Thoracic aorta (tissue), 2 donors: ENCODE measurements at regions not wholly inside any gene's neighbourhood (a gene's known extent, or its start where the extent isn't known, plus 50 kb on each side); places are given as distances from the start of the nearest gene placed in this dataset.
"Not testable (repeated sequence)": the region's sequence is repeated elsewhere in the genome, so short reads cannot be mapped to it uniquely, and the experiment has no call there.

ENCODE experiments used
- ATAC-seq: fragments of 150-250 bp; one replicate; pipeline ENCODE4 v1.8.0; 2017; ENCODE audit warnings: low read depth; ENCODE audit not compliant: insufficient number of reproducible peaks, low FRiP score
- DNase-seq: peaks from one replicate; pipeline ENCODE4 v3.0.0-alpha.2; 2020; ENCODE audit warnings: low spot score
- H3K27ac ChIP-seq, 2 donors: fragments of 200-600 bp; sonication (generic); 1 replicate in 1 of 2; 2 replicates in 1 of 2; pipeline ENCODE4 v1.5.1; 2016; ENCODE audit warnings: mild to moderate bottlenecking in 2 of 2, moderate library complexity in 2 of 2
- H3K27me3 ChIP-seq: fragments of 200-600 bp; sonication (generic); replicated peaks from 2 replicates; pipeline ENCODE4 v1.6.0; 2016; ENCODE audit warnings: mild to moderate bottlenecking; ENCODE audit not compliant: insufficient read depth
- H3K36me3 ChIP-seq: fragments of 200-600 bp; sonication (generic); one replicate; pipeline ENCODE4 v1.5.1; 2016
- H3K4me1 ChIP-seq, 2 donors: fragments of 200-600 bp; sonication (generic); 1 replicate in 1 of 2; 2 replicates in 1 of 2; pipeline versions ENCODE4 v1.5.1 to v1.6.0; 2016; ENCODE audit warnings: low read depth in 2 of 2, mild to moderate bottlenecking in 1 of 2; ENCODE audit not compliant: control insufficient read depth in 1 of 2
- H3K4me3 ChIP-seq: fragments of 200-600 bp; sonication (generic); 2 replicates; pipeline ENCODE4 v1.5.1; 2016; ENCODE audit warnings: mild to moderate bottlenecking
- H3K9me3 ChIP-seq: fragments of 200-600 bp; sonication (generic); 2 replicates; pipeline ENCODE4 v1.5.1; 2016
- TF ChIP-seq, protein P1 (sequence below): fragments of 200-600 bp; sonication (generic); IDR thresholded peaks from one replicate; pipeline ENCODE4 v1.5.1; 2019; ENCODE audit warnings: antibody characterized with exemption

DNA sequence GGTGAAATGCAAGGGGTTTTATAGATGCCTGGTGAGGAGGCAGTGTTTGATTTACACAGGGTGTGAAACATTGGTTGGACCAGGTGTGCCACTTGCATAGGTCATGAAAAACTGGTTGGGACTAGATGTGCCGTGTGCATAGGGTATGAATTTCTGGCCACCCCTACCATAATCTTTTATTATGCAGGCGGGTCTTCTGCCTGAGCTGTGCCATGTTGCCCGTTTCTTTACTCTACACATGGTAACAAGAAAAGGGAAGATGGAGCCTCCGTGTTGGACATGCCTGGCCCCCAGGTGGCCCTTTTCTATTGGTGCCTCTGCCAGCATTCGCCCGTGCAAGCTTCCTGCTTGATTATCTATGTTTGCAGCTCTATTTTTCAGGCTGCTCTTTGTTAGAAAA, 805.4 kb downstream of the TRIB2 start:
- Histone ChIP-seq H3K27me3 (no peaks in the 10 kb centered on the region), H3K4me3 (no peak overlapping the region), H3K9me3 (no peaks in the 10 kb centered on the region), H3K27ac (no peak overlapping the region), H3K36me3 (no peaks in the 10 kb centered on the region), H3K4me1 (no peaks in the 10 kb centered on the region)
- TF ChIP-seq, protein P1, sequence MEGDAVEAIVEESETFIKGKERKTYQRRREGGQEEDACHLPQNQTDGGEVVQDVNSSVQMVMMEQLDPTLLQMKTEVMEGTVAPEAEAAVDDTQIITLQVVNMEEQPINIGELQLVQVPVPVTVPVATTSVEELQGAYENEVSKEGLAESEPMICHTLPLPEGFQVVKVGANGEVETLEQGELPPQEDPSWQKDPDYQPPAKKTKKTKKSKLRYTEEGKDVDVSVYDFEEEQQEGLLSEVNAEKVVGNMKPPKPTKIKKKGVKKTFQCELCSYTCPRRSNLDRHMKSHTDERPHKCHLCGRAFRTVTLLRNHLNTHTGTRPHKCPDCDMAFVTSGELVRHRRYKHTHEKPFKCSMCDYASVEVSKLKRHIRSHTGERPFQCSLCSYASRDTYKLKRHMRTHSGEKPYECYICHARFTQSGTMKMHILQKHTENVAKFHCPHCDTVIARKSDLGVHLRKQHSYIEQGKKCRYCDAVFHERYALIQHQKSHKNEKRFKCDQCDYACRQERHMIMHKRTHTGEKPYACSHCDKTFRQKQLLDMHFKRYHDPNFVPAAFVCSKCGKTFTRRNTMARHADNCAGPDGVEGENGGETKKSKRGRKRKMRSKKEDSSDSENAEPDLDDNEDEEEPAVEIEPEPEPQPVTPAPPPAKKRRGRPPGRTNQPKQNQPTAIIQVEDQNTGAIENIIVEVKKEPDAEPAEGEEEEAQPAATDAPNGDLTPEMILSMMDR: no peak
- DNase-seq (no peak), ATAC-seq (no peak)

DNA sequence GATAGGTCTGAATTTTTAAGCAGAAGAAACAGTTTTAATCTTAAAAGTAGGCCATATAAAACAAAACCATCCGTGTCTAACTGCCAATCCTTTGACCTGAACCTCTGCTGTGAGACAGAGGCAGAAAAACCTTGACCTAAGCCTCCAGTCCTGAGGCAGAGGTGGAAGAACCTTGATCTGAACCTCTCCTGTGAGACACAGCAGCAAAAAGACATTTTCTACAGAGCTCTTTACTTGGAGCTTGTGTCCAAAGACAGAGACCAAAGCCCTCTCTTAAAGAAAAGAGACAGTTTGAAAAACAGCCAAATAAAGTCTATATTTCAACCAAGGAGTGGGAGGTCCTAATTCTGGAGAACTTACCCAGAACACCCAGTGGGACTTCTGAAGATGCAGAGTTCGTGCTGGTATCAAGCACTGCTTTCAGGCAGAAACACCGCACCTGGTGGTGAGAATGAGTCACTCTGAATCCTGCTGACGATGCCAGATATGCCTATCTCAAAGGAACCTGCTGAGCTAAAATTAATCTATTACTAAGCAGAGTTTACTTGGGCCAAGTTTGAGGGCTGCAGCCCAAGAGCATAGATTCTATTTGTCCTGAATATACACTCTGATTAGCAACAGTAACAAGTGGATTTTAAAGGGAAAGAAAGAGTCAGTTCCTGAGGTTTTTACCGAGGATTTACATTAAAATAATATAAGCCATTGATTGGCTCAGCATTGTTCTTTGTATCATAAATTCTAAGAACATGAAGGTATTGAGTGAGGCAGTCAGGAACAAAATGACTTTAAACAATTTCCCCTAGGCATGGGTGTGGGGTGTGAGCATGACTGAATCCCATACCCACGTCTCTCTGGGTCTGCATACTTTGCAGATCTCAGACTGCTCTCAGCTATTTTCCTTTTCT, 806.4 kb downstream of the TRIB2 start:
- no peaks in the 10 kb centered on the region for H3K4me1 ChIP-seq
- no peaks in the 10 kb centered on the region for H3K9me3 ChIP-seq
- no peaks in the 10 kb centered on the region for H3K27me3 ChIP-seq
- DNase-seq: no peak
- H3K27ac ChIP-seq: no peak overlapping the region
- ATAC-seq: no peak
- H3K4me3 ChIP-seq: no peak overlapping the region
- TF ChIP-seq, protein P1: no peak
- no peaks in the 10 kb centered on the region for H3K36me3 ChIP-seq

DNA sequence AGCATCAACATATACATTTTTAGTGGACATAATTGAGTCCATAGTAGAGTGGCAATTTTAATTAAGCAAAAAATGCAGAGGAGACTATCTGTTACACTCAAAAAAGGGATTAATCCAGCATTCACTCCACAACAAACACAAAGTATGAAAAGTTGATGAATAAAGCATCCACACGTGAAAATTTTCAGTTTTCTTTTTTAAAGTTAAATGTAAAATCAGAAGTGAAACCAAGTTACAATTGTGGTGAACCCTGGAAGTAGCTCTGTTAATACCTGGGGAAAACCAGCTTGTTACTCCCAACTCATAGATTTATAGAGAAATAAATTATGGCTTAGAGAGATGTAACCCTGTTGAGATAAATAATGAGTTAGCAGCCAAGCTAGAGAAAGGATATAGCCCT, 807.8 kb downstream of the TRIB2 start:
- no peak overlapping the region for H3K27ac ChIP-seq

DNA sequence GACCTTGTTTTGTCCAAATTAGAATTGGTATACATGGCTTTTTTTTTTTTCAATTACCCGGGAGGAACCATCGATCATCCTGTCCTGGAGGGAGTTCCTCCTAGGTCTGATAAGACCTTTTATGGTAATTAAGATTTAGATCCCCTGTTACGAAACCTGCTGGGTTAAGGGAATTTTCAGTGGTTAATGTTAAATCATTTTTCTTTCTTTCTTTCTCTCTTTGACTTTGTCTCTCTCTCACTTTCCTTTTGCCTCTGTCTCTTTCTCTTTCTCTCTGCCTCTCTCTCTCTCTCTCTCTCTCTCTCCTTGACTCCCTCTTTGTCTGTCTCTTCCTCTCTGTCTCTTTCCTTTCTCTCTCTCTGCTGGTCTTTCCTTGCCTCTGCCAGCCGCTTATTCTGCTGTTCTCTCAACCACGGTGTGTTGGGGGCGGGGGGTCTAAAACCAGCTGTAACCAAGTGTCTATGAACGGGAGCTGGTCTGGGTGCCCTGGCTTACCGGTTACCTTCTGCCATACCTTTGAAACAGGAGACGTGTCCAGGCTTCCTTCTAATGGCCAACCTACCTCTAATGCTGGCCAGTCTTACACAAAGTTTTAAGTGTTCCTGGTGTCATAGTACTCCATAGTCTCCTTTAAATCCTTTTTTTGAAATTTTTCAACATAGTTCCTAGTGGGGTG, 815.1 kb downstream of the TRIB2 start:
- DNase-seq, H3K4me1 ChIP-seq, H3K4me3 ChIP-seq, H3K27ac ChIP-seq, ATAC-seq, H3K36me3 ChIP-seq, H3K9me3 ChIP-seq, H3K27me3 ChIP-seq: not testable (repeated sequence)

More for the DNA sequence above, 807.8 kb downstream of the TRIB2 start:
- TF ChIP-seq, protein P1: no peak
- Histone ChIP-seq H3K9me3 (no peaks in the 10 kb centered on the region), H3K27me3 (no peaks in the 10 kb centered on the region), H3K4me3 (no peak overlapping the region), H3K4me1 (no peaks in the 10 kb centered on the region), H3K36me3 (no peaks in the 10 kb centered on the region)
- DNase-seq (no peak), ATAC-seq (no peak)

DNA sequence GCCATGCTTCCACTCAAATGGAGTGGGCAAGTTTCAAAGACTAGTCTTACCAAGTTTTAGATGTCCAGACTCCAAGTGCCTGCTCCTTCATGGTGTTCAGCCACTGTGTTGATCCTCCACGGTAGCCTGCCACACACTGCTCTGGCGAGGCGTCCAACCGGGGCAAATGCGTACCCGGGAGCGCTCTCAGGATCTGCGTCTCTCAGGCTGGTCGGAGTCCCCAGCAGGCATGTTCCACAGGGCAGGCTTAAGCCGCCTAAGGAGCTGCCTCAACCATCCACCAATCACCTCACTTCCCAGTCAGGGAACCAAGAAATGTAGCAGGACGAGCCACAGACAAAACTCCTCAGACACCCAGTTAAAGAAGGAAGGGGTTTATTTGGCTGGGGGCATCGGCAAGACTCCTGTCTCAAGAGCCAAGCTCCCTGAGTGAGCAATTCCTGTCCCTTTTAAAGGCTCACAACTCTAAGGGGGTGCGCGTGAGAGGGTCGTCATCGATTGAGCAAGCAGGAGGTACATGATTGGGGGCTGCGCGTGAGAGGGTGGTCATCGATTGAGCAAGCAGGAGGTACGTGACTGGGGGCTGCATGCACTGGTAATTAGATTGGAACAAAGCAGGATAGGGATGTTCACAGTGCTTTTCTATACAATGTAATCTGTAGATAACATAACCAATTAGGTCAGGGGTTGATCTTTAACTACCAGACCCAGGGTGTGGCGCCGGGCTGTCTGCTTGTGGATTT, 816.2 kb downstream of the TRIB2 start:
- not testable (repeated sequence) for H3K4me1 ChIP-seq, H3K36me3 ChIP-seq, H3K27ac ChIP-seq, DNase-seq, H3K27me3 ChIP-seq, ATAC-seq, H3K9me3 ChIP-seq, H3K4me3 ChIP-seq

DNA sequence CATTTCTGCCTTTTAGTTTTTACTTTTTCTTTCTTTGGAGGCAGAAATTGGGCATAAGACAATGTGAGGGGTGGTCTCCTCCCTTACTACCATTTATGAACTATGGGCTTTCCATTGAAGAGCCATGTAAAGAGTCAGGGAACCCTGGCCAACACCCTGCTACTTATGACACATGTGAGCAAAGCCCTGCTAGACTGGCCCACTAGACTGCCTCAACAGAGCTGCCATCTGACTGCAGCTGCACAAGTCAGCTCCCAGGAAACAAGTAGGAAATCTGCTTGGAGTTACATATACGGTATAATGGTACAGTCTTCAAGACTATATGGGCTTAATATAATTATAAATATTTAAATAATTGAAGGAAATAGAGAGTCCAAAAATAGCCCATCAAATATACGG, 816.8 kb downstream of the TRIB2 start:
- H3K9me3 ChIP-seq: no peaks in the 10 kb centered on the region
- H3K27me3 ChIP-seq: no peaks in the 10 kb centered on the region
- H3K27ac ChIP-seq: no peak overlapping the region
- ATAC-seq (no peak), DNase-seq (no peak)
- H3K4me3 ChIP-seq: no peak overlapping the region
- H3K36me3 ChIP-seq: no peaks in the 10 kb centered on the region
- no peaks in the 10 kb centered on the region for H3K4me1 ChIP-seq
- TF ChIP-seq, protein P1: no peak
